ENCODE measurements at regions not wholly inside any gene's neighbourhood (a gene's known extent, or its start where the extent isn't known, plus 50 kb on each side); places are given as distances from the start of the nearest gene placed in this dataset.

GRCh38 chr20:24763386-24764026 is 185.6 kb upstream of the CST7 start:
- 1% methylated on average over 22 of the region's 26 CpGs for WGBS (ENCODE audit: insufficient coverage, low coverage, missing lambda C conversion rate)
- POLR2A ChIA-PET, result interaction anchor here (0.9 to 1.6 kb wide), 2 partner anchors 12 to 16 kb away, joined by 3 read pairs; no protein-coding TSS in a partner anchor
- ATAC-seq, result no peak
- Histone ChIP-seq H3K9me1 (ENCODE audit: control insufficient read depth, insufficient read depth, low read length) (no peaks in the 10 kb centered on the region), H3K4me2 (ENCODE audit: insufficient read depth, low read length) (no peak overlapping the region), H3K9ac (ENCODE audit: insufficient read depth in 1 of 2, low read depth in 2 of 2, low read length in 2 of 2) (no peak overlapping the region), H4K20me1 (replicated peaks; ENCODE audit: control insufficient read depth, insufficient read depth, low read length) (no peaks in the 10 kb centered on the region), H3K9me3 (replicated peaks; ENCODE audit: control insufficient read depth, insufficient read depth, low read depth, low read length) (no peaks in the 10 kb centered on the region), H3K79me2 (ENCODE audit: control insufficient read depth, insufficient read depth, low read length) (no peaks in the 10 kb centered on the region), H3K27ac (ENCODE audit: extremely low read depth, low read depth, low read length) (no peak overlapping the region), H2AFZ (ENCODE audit: low read depth, low read length) (no peak overlapping the region), H3K36me3 (ENCODE audit: control insufficient read depth, insufficient read depth, low read length) (no peaks in the 10 kb centered on the region), H3K27me3 (ENCODE audit: control insufficient read depth in 2 of 2, insufficient read depth in 2 of 2, low read length in 2 of 2) (no peaks in the 10 kb centered on the region; a peak in 1 of 5 replicates), H3K4me3 (no peak overlapping the region), H3K4me1 (replicated peaks in 1 of 2; ENCODE audit: control insufficient read depth in 2 of 2, insufficient read depth in 2 of 2, low read length in 2 of 2) (no peaks in the 10 kb centered on the region)
- CTCF ChIA-PET (ENCODE audit: low intra/inter-chr PET ratio), result no interaction called here
- BruUV-seq (replicated peaks), result no TSS peak
- in situ Hi-C loops (cut with MboI) (no loop called here), intact Hi-C loops (cut with micrococcal nuclease) (no loop called here)
- no peak for DNase-seq (ENCODE audit: extremely low read depth in 1 of 4, low spot score in 3 of 4)
- TF ChIP-seq ZNF384 (IDR thresholded peaks at IDR 0.05; ENCODE audit: low read depth, low read length) (no peak), KLF10 (CRISPR knock-in tag; IDR thresholded peaks at IDR 0.05) (no peak), CREB3 (tag; conservative IDR thresholded peaks at IDR 0.05; ENCODE audit: low read depth) (no peak), CHCHD3 (CRISPR knock-in tag; IDR thresholded peaks at IDR 0.05) (no peak), C11orf30 (IDR thresholded peaks at IDR 0.05; ENCODE audit: low read depth) (no peak), RERE (CRISPR knock-in tag; IDR thresholded peaks at IDR 0.05; ENCODE audit: borderline replicate concordance) (no peak), ZNF76 (CRISPR knock-in tag; IDR thresholded peaks at IDR 0.05; ENCODE audit: borderline replicate concordance) (no peak), KLF6 (CRISPR knock-in tag; IDR thresholded peaks at IDR 0.05; ENCODE audit: borderline replicate concordance) (no peak), ETV5 (CRISPR knock-in tag; IDR thresholded peaks at IDR 0.05; ENCODE audit: low read depth) (no peak), MYBL2 (IDR thresholded peaks at IDR 0.05; ENCODE audit: low read depth) (no peak), MYBL2 (CRISPR knock-in tag; IDR thresholded peaks at IDR 0.05; ENCODE audit: borderline replicate concordance) (no peak)
- FAIRE-seq, result no peak
